Spleen (tissue), 11 donors: ENCODE measurements at regions not wholly inside any gene's neighbourhood (a gene's known extent, or its start where the extent isn't known, plus 50 kb on each side); places are given as distances from the start of the nearest gene placed in this dataset.

Experiments used
- DNase-seq: peaks from one replicate; pipeline ENCODE4 v3.0.0-alpha.2; 2020
- H3K27ac ChIP-seq, 8 donors: fragments of 200-600 bp; sonication (generic) in 7 of 8; 1 replicate in 4 of 8; 2 replicates in 4 of 8; pipeline versions ENCODE4 v1.5.0 to v1.8.0; 2016 to 2021; ENCODE audit warnings: inconsistent platforms in 4 of 8, mild to moderate bottlenecking in 4 of 8, moderate library complexity in 1 of 8
- H3K27me3 ChIP-seq, 7 donors: fragments of 200-600 bp; sonication (generic) in 6 of 7; replicated peaks in 1 of 7; 1 replicate in 4 of 7; 2 replicates in 3 of 7; pipeline versions ENCODE4 v1.5.0 to v1.8.0; 2016 to 2021; ENCODE audit warnings: inconsistent platforms in 3 of 7, mild to moderate bottlenecking in 1 of 7
- H3K36me3 ChIP-seq, 6 donors: fragments of 200-600 bp; sonication (generic) in 5 of 6; 1 replicate in 4 of 6; 2 replicates in 2 of 6; pipeline versions ENCODE4 v1.5.0 to v1.8.0; 2016 to 2021; ENCODE audit warnings: inconsistent platforms in 2 of 6
- H3K4me1 ChIP-seq, 6 donors: fragments of 200-600 bp; sonication (generic) in 5 of 6; 1 replicate in 3 of 6; 2 replicates in 3 of 6; pipeline versions ENCODE4 v1.5.0 to v1.8.0; 2016 to 2021; ENCODE audit warnings: inconsistent platforms in 3 of 6
- H3K4me3 ChIP-seq, 8 donors: fragments of 200-600 bp; sonication (generic) in 7 of 8; 1 replicate in 4 of 8; 2 replicates in 4 of 8; pipeline versions ENCODE4 v1.5.0 to v1.8.0; 2016 to 2021; ENCODE audit warnings: inconsistent platforms in 4 of 8, mild to moderate bottlenecking in 4 of 8, moderate library complexity in 2 of 8
- H3K9me3 ChIP-seq, 8 donors: fragments of 200-600 bp; sonication (generic) in 7 of 8; 1 replicate in 4 of 8; 2 replicates in 4 of 8; pipeline versions ENCODE4 v1.5.0 to v1.8.0; 2016 to 2021; ENCODE audit warnings: inconsistent platforms in 4 of 8
- POLR2A ChIP-seq, 3 donors: fragments of 450-650 bp; IDR thresholded peaks; one replicate each; pipeline ENCODE4 v1.5.1; 2017; ENCODE audit warnings: antibody characterized with exemption in 3 of 3, mild to moderate bottlenecking in 1 of 3
- POLR2AphosphoS5 ChIP-seq, 3 donors: sonication (generic); formaldehyde crosslinking; IDR thresholded peaks; one replicate each; pipeline ENCODE4 v1.5.1; 2017; ENCODE audit warnings: antibody characterized with exemption in 3 of 3
- WGBS, 5 donors: extraction: QIAGEN DNeasy Blood & Tissue Kit in 3 of 5; methylation state at CpG; one replicate each; pipeline versions ENCODE4 v1.1.5 to v1.1.7; 2013 to 2018; 5-methylcytosine and 5-hydroxymethylcytosine counted together
- intact Hi-C: fragments of 100-400 bp; cut with DNase I; formaldehyde crosslinking; loops from one replicate; pipeline ENCODE4 v1.15.0; 2023; ENCODE audit warnings: low total_unique reads
- TF ChIP-seq, protein P1 (sequence below), 11 experiments: fragments of 200-600 bp in 7 of 11; fragments of 450-650 bp in 4 of 11; sonication (generic) in 4 of 11; IDR thresholded peaks in 8 of 11; conservative IDR thresholded peaks in 3 of 11; 1 replicate in 7 of 11; 2 replicates in 4 of 11; pipeline versions ENCODE4 v1.4.0 to v1.8.0; 2016 to 2021; ENCODE audit warnings: antibody characterized with exemption in 11 of 11, inconsistent platforms in 4 of 11, mild to moderate bottlenecking in 1 of 11
- donor health status: healthy with polysubstance abuse.
- donor health status: DM: no; HTN: no; CAD: no; lungs with moderate emphysema.
- donor health status: DM: no; HTN: no; CAD: no.
- donor health status: Bipolar disorder and iron deficiency.
- donor health status: healthy.
- donor health status: DM: no; HTN: no; CAD: no.
- donor health status: DM: yes; HTN: yes; CAD: no.

DNA sequence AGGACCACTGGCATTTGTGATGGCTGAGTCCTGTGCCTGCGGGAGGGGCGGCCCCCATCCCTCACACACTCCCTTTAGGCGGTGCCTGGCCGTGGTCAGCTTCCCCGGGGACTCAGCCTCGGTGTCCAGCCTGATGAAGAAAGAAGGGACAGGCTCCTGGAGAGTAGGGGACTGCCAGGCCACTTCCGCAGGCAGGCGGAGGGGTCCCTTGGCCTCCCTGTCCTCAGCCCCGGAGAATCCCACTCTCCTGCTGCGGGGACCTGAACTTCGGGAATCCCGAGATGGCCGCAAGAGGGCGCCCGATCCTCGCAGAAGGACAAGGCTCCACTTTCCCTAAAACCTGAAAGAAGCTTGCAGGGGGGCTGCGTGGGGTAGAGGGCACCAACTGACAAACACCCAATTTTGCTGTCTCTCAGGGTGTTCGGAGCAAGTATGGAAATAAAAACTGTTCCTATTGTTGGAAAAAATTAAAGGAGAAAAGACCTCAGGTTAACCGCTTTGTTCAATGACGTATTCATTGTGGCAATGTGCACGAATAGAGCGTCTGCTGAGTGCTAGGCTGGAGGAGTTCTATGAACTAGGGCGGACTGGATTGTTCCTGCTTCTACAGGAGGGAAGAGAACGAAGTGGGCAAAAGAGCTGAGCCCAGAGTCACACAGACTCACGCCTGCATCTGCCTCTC is 297.3 kb downstream of the ZNF536 start:
- TF ChIP-seq, protein P1, sequence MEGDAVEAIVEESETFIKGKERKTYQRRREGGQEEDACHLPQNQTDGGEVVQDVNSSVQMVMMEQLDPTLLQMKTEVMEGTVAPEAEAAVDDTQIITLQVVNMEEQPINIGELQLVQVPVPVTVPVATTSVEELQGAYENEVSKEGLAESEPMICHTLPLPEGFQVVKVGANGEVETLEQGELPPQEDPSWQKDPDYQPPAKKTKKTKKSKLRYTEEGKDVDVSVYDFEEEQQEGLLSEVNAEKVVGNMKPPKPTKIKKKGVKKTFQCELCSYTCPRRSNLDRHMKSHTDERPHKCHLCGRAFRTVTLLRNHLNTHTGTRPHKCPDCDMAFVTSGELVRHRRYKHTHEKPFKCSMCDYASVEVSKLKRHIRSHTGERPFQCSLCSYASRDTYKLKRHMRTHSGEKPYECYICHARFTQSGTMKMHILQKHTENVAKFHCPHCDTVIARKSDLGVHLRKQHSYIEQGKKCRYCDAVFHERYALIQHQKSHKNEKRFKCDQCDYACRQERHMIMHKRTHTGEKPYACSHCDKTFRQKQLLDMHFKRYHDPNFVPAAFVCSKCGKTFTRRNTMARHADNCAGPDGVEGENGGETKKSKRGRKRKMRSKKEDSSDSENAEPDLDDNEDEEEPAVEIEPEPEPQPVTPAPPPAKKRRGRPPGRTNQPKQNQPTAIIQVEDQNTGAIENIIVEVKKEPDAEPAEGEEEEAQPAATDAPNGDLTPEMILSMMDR (IDR thresholded peaks at IDR 0.05 in 8 of 11, conservative IDR thresholded peaks at IDR 0.05 in 3 of 11): peak in 10 of 11 experiments; percentile 16 to 80 (median 64)
- no peak for TF ChIP-seq POLR2AphosphoS5 (IDR thresholded peaks at IDR 0.05)
- intact Hi-C loops: loop anchor here (5.0 kb wide), 1 partner anchor 1558 kb away; no protein-coding TSS in a partner anchor
- Histone ChIP-seq H3K27ac (peak overlapping the region in 5 of 8 donors; percentile 18 to 52 (median 33)), H3K36me3 (no peaks in the 10 kb centered on the region), H3K27me3 (peaks cover 0 to 62% (median 6%) of the 10 kb centered on the region in 7 donors), H3K4me3 (no peak overlapping the region), H3K4me1 (peaks cover 0 to 10% (median 0%) of the 10 kb centered on the region in 6 donors), H3K9me3 (no peaks in the 10 kb centered on the region)
- WGBS, 5 donors: 23 to 40% (median 27%) methylated on average over 10 to 25 of the region's 25 CpGs
- peak; percentile 85 for DNase-seq

DNA sequence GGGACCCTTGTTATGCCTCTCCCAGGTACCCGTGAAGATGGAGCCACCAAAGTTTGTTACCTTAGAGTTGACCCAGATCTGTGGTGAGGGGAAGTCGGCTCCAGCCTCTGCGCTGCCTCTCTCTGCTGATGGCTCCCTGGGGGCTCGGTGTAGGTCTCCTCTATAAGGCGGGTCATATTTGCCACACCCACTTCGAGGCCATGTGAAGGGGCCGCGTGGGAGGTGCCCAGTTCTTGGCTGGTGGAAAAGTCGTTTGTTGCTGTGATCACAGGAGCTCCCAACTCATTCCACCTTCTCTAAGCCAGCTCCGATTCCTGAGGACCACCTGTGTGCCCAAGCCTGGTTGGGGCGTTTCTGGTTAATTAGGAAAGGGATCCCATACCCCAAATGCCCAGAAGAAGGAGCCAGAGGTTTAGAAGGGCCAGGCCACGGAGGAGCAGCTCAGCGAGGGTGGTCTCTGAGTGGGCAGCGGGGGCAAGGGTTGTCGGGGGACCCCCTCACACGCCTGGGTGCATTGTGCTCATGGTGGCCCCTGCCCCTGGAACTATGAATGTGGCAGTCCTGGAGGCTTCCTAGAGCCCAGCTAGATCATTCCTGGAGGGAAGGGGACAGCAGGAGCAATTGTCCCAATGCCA is 296.5 kb downstream of the ZNF536 start:
- peak; percentile 54 for DNase-seq
- no peaks in the 10 kb centered on the region for H3K9me3 ChIP-seq
- H3K36me3 ChIP-seq: no peaks in the 10 kb centered on the region
- WGBS, 5 donors: 58 to 62% (median 59%) methylated on average over 14 to 16 of the region's 16 CpGs
- TF ChIP-seq, protein P1 (IDR thresholded peaks at IDR 0.05 in 8 of 11, conservative IDR thresholded peaks at IDR 0.05 in 3 of 11): no peak
- no peak for TF ChIP-seq POLR2AphosphoS5 (IDR thresholded peaks at IDR 0.05)
- TF ChIP-seq POLR2A (IDR thresholded peaks at IDR 0.05): no peak
- intact Hi-C loops: loop anchor here (5.0 kb wide), 1 partner anchor 1559 kb away; no protein-coding TSS in a partner anchor
- H3K4me3 ChIP-seq: no peak overlapping the region
- H3K27ac ChIP-seq: no peak overlapping the region
- H3K27me3 ChIP-seq: peaks cover 0 to 58% (median 6%) of the 10 kb centered on the region in 7 donors
- peaks cover 0 to 10% (median 0%) of the 10 kb centered on the region in 6 donors for H3K4me1 ChIP-seq

DNA sequence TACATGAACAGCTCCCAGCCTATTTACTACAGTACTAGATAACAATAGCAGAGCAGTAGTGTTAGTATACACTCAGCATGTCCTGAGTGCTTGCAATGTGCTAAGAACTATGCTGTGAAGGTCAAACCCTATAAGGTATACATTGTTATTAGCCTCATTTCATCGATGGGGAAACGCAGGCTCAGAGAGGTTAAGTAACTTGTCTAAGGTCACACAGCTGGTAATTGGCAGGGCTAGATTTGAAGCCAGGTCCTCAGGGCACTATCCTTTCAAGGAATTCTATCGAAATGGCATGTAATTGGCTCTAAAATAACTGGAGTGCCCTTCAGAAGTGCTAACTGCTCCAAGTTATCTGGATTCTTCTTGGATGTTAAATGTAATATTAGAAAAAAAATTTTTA is 295.6 kb downstream of the ZNF536 start:
- WGBS, 5 donors: 65 to 78% (median 75%) methylated on average over 3 of the region's 3 CpGs
- H3K27ac ChIP-seq: no peak overlapping the region
- H3K4me3 ChIP-seq: no peak overlapping the region
- peaks cover 0 to 12% (median 0%) of the 10 kb centered on the region in 6 donors for H3K4me1 ChIP-seq
- DNase-seq: no peak
- intact Hi-C loops: loop anchor here (5.0 kb wide), 1 partner anchor 1560 kb away; no protein-coding TSS in a partner anchor
- peaks cover 0 to 58% (median 6%) of the 10 kb centered on the region in 7 donors for H3K27me3 ChIP-seq
- TF ChIP-seq, protein P1 (IDR thresholded peaks at IDR 0.05 in 8 of 11, conservative IDR thresholded peaks at IDR 0.05 in 3 of 11): no peak
- TF ChIP-seq POLR2AphosphoS5 (IDR thresholded peaks at IDR 0.05) (no peak), POLR2A (IDR thresholded peaks at IDR 0.05) (no peak)
- no peaks in the 10 kb centered on the region for H3K36me3 ChIP-seq
- H3K9me3 ChIP-seq: no peaks in the 10 kb centered on the region

DNA sequence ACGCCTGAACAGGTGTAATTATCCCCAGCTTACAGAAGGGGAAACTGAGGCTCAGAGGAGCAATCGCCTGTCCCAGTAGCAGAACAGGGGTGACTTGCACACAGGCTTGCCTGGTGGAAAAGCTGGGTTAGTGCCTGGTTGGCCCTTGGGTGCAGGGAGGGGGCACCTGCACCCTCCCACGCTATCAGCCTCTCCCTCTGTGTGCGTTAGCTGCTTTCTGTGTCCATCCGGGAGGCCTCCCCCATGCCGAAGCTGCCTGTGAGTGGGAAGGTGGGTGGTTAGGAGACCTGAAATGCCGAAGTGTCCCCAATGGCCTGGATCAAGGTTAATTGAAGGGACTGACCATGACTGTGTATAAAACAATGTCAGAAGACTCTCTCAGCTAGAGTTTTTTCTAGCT is 295.0 kb downstream of the ZNF536 start:
- Histone ChIP-seq H3K4me3 (no peak overlapping the region), H3K27ac (no peak overlapping the region), H3K27me3 (peaks cover 0 to 63% (median 6%) of the 10 kb centered on the region in 7 donors), H3K9me3 (no peaks in the 10 kb centered on the region), H3K36me3 (no peaks in the 10 kb centered on the region), H3K4me1 (peaks cover 0 to 15% (median 0%) of the 10 kb centered on the region in 6 donors)
- TF ChIP-seq POLR2A (IDR thresholded peaks at IDR 0.05): no peak
- no peak for TF ChIP-seq POLR2AphosphoS5 (IDR thresholded peaks at IDR 0.05)
- TF ChIP-seq, protein P1 (IDR thresholded peaks at IDR 0.05 in 8 of 11, conservative IDR thresholded peaks at IDR 0.05 in 3 of 11): no peak
- WGBS, 5 donors: 79 to 90% (median 85%) methylated on average over 6 to 7 of the region's 7 CpGs
- intact Hi-C loops: loop anchor here (5.0 kb wide), 1 partner anchor 1560 kb away; no protein-coding TSS in a partner anchor
- peak; percentile 52 for DNase-seq
